ENCODE measurements at regions not wholly inside any gene's neighbourhood (a gene's known extent, or its start where the extent isn't known, plus 50 kb on each side); places are given as distances from the start of the nearest gene placed in this dataset.

- POLR2A ChIA-PET: no interaction called here
- H3K27me3 ChIP-seq (ENCODE audit: insufficient read depth, low read length): no peaks in the 10 kb centered on the region
- no peaks in the 10 kb centered on the region for H3K9me2 ChIP-seq (ENCODE audit: insufficient read depth)
- H3K9me3 ChIP-seq (ENCODE audit: control insufficient read depth in 1 of 2, insufficient read depth in 1 of 2, low read depth in 1 of 2, low read length in 2 of 2): no peaks in the 10 kb centered on the region
- H2AFZ ChIP-seq (ENCODE audit: low read depth, low read length, poor library complexity, severe bottlenecking): no peak overlapping the region
- RAD21 ChIA-PET (ENCODE audit: low non-redundant PET in 1 of 2, low total read pairs in 2 of 2, uncharacterized antibody in 2 of 2, unreplicated experiment in 2 of 2): no interaction called here
- no peaks in the 10 kb centered on the region for H3K4me1 ChIP-seq (ENCODE audit: control insufficient read depth in 1 of 2, insufficient read depth in 2 of 2, low read length in 2 of 2)
- no peaks in the 10 kb centered on the region for H4K20me1 ChIP-seq (ENCODE audit: insufficient read depth)
- TF ChIP-seq EZH2 (IDR thresholded peaks at IDR 0.05) (no peak), SP1 (IDR thresholded peaks at IDR 0.05; ENCODE audit: low read depth) (no peak), RAD21 (IDR thresholded peaks at IDR 0.05; ENCODE audit: low read depth) (no peak), TCF7L2 (IDR thresholded peaks at IDR 0.05; ENCODE audit: borderline replicate concordance, extremely low read depth, insufficient read depth, insufficient read length) (no peak), YY1 (IDR thresholded peaks at IDR 0.05; ENCODE audit: extremely low read depth, insufficient replicate concordance, low read depth, low read length) (no peak), SRF (IDR thresholded peaks at IDR 0.05; ENCODE audit: low read depth) (no peak), ELF1 (IDR thresholded peaks at IDR 0.05; ENCODE audit: borderline replicate concordance, low read depth) (no peak), EGR1 (IDR thresholded peaks at IDR 0.05; ENCODE audit: low read depth) (no peak), CBX3 (IDR thresholded peaks at IDR 0.05; ENCODE audit: low read depth) (no peak), FOSL1 (IDR thresholded peaks at IDR 0.05; ENCODE audit: low read depth) (no peak), POLR2A (IDR thresholded peaks at IDR 0.05; ENCODE audit: borderline replicate concordance, extremely low read depth, insufficient read depth, insufficient read length) (no peak), SIN3A (IDR thresholded peaks at IDR 0.05; ENCODE audit: low read depth) (no peak), ZFX (IDR thresholded peaks at IDR 0.05) (no peak), POLR2AphosphoS5 (IDR thresholded peaks at IDR 0.05; ENCODE audit: low read depth, low read length) (no peak)
- TF ChIP-seq, protein P1, sequence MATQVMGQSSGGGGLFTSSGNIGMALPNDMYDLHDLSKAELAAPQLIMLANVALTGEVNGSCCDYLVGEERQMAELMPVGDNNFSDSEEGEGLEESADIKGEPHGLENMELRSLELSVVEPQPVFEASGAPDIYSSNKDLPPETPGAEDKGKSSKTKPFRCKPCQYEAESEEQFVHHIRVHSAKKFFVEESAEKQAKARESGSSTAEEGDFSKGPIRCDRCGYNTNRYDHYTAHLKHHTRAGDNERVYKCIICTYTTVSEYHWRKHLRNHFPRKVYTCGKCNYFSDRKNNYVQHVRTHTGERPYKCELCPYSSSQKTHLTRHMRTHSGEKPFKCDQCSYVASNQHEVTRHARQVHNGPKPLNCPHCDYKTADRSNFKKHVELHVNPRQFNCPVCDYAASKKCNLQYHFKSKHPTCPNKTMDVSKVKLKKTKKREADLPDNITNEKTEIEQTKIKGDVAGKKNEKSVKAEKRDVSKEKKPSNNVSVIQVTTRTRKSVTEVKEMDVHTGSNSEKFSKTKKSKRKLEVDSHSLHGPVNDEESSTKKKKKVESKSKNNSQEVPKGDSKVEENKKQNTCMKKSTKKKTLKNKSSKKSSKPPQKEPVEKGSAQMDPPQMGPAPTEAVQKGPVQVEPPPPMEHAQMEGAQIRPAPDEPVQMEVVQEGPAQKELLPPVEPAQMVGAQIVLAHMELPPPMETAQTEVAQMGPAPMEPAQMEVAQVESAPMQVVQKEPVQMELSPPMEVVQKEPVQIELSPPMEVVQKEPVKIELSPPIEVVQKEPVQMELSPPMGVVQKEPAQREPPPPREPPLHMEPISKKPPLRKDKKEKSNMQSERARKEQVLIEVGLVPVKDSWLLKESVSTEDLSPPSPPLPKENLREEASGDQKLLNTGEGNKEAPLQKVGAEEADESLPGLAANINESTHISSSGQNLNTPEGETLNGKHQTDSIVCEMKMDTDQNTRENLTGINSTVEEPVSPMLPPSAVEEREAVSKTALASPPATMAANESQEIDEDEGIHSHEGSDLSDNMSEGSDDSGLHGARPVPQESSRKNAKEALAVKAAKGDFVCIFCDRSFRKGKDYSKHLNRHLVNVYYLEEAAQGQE (IDR thresholded peaks at IDR 0.05; ENCODE audit: low read depth): no peak
- TF ChIP-seq, protein P2, sequence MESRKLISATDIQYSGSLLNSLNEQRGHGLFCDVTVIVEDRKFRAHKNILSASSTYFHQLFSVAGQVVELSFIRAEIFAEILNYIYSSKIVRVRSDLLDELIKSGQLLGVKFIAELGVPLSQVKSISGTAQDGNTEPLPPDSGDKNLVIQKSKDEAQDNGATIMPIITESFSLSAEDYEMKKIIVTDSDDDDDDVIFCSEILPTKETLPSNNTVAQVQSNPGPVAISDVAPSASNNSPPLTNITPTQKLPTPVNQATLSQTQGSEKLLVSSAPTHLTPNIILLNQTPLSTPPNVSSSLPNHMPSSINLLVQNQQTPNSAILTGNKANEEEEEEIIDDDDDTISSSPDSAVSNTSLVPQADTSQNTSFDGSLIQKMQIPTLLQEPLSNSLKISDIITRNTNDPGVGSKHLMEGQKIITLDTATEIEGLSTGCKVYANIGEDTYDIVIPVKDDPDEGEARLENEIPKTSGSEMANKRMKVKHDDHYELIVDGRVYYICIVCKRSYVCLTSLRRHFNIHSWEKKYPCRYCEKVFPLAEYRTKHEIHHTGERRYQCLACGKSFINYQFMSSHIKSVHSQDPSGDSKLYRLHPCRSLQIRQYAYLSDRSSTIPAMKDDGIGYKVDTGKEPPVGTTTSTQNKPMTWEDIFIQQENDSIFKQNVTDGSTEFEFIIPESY (IDR thresholded peaks at IDR 0.05; ENCODE audit: extremely low read depth, insufficient replicate concordance, low read length): no peak
- TF ChIP-seq, protein P3, sequence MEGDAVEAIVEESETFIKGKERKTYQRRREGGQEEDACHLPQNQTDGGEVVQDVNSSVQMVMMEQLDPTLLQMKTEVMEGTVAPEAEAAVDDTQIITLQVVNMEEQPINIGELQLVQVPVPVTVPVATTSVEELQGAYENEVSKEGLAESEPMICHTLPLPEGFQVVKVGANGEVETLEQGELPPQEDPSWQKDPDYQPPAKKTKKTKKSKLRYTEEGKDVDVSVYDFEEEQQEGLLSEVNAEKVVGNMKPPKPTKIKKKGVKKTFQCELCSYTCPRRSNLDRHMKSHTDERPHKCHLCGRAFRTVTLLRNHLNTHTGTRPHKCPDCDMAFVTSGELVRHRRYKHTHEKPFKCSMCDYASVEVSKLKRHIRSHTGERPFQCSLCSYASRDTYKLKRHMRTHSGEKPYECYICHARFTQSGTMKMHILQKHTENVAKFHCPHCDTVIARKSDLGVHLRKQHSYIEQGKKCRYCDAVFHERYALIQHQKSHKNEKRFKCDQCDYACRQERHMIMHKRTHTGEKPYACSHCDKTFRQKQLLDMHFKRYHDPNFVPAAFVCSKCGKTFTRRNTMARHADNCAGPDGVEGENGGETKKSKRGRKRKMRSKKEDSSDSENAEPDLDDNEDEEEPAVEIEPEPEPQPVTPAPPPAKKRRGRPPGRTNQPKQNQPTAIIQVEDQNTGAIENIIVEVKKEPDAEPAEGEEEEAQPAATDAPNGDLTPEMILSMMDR (IDR thresholded peaks at IDR 0.05 in 2 of 3, conservative IDR thresholded peaks at IDR 0.05 in 1 of 3; ENCODE audit: borderline replicate concordance in 1 of 3, insufficient read depth in 1 of 3, low read depth in 2 of 3, low read length in 2 of 3): no peak
- DNase-seq (ENCODE audit: low read depth, low spot score) (no peak), ATAC-seq (no peak)
- CTCF ChIA-PET: no interaction called here
- no peaks in the 10 kb centered on the region for H3K79me2 ChIP-seq (ENCODE audit: insufficient read depth, low read length)
- H3K4me2 ChIP-seq (ENCODE audit: low read length): no peak overlapping the region
- intact Hi-C loops (cut with micrococcal nuclease): no loop called here
- no peaks in the 10 kb centered on the region for H3K36me3 ChIP-seq (ENCODE audit: control insufficient read depth in 1 of 2, insufficient read depth in 2 of 2, low read length in 2 of 2)
- H3K9ac ChIP-seq (ENCODE audit: low read length): no peak overlapping the region
- H3K27ac ChIP-seq (ENCODE audit: low read depth, low read length): no peak overlapping the region
- H3K4me3 ChIP-seq (replicated peaks in 1 of 2; ENCODE audit: low read depth in 1 of 2, low read length in 2 of 2): no peak overlapping the region
- BruUV-seq (replicated peaks): no TSS peak
These were observed 223.2 kb upstream of the TAS2R1 start for GRCh38 chr5:9853309-9853708.
